Femur (tissue), 1 donor: ENCODE measurements at regions not wholly inside any gene's neighbourhood (a gene's known extent, or its start where the extent isn't known, plus 50 kb on each side); places are given as distances from the start of the nearest gene placed in this dataset.

ENCODE experiments used
- DNase-seq: peaks from one replicate; pipeline ENCODE4 v3.0.0-alpha.2; 2017

- DNase-seq: no peak
Measured at GRCh38 chr7:98679741-98680140, 62.7 kb downstream of the NPTX2 start.

- DNase-seq: no peak
Measured at GRCh38 chr7:98681511-98681910, 64.4 kb downstream of the NPTX2 start.

GRCh38 chr7:98681951-98682350, 64.9 kb downstream of the NPTX2 start:
- DNase-seq: no peak

GRCh38 chr7:98683514-98683913, 66.4 kb downstream of the NPTX2 start:
- DNase-seq: no peak

- DNase-seq: no peak
Measured at GRCh38 chr7:98685541-98685940, 68.5 kb downstream of the NPTX2 start.

- DNase-seq: no peak
Measured at GRCh38 chr7:98686466-98687080, 69.5 kb downstream of the NPTX2 start.

GRCh38 chr7:98687111-98687751, 70.1 kb downstream of the NPTX2 start:
- no peak for DNase-seq

GRCh38 chr7:98691619-98692018, 74.5 kb downstream of the NPTX2 start:
- DNase-seq: no peak

- no peak for DNase-seq
Measured at GRCh38 chr7:98697083-98697482, 80.0 kb downstream of the NPTX2 start.

GRCh38 chr7:98697485-98698240, 80.6 kb downstream of the NPTX2 start:
- no peak for DNase-seq

- DNase-seq: no peak
Measured at GRCh38 chr7:98698976-98699375, 81.9 kb downstream of the NPTX2 start.

- no peak for DNase-seq
Measured at GRCh38 chr7:98700533-98700932, 83.4 kb downstream of the NPTX2 start.

GRCh38 chr7:98701372-98701771, 84.3 kb downstream of the NPTX2 start:
- no peak for DNase-seq

- no peak for DNase-seq
Measured at GRCh38 chr7:98702021-98702420, 84.9 kb downstream of the NPTX2 start.

GRCh38 chr7:98703916-98704315, 86.8 kb downstream of the NPTX2 start:
- DNase-seq: no peak

GRCh38 chr7:98705626-98706025, 88.5 kb downstream of the NPTX2 start:
- DNase-seq: no peak

GRCh38 chr7:98707076-98707475, 90.0 kb downstream of the NPTX2 start:
- no peak for DNase-seq

GRCh38 chr7:98711945-98712344, 94.9 kb downstream of the NPTX2 start:
- DNase-seq: no peak

GRCh38 chr7:98713165-98713810, 96.2 kb downstream of the NPTX2 start:
- no peak for DNase-seq

- no peak for DNase-seq
Measured at GRCh38 chr7:98719396-98719795, 102.3 kb downstream of the NPTX2 start.

- no peak for DNase-seq
Measured at GRCh38 chr7:98722402-98722801, 105.3 kb downstream of the NPTX2 start.

- DNase-seq: no peak
Measured at GRCh38 chr7:98724591-98724990, 107.5 kb downstream of the NPTX2 start.

- no peak for DNase-seq
Measured at GRCh38 chr7:98727146-98727709, 110.1 kb downstream of the NPTX2 start.
